ENCODE measurements at regions not wholly inside any gene's neighbourhood (a gene's known extent, or its start where the extent isn't known, plus 50 kb on each side); places are given as distances from the start of the nearest gene placed in this dataset.

DNA sequence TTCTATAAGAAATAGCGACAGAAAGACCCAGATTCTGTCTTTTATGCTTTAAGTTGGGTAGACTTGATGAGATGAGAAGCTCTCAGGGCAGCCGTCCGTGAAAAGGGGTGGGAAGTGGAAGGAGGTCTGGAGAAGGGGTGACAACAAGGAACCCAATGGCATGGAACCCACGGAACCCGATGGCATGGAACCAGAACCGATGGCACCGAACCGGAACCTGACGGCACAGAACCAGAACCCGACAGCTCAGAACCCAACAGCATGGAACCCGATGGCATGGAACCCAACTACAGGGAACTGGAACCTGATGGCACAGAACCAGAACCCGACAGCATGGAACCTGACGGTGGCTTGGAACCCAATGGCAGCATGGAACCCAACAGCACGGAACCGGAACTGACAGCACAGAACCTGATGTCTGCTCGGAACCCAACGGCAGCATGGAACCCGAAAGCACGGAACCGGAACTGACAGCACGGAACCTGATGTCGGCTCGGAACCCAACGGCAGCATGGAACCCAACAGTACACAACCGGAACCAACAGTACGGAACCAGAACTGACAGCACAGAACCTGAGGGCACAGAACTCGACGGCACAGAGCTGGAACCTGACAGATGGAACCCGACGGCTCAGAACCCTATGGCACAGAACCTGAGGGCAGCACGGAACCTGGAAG is 155.2 kb downstream of the TMEM18 start:
- H3K27me3 Mint-ChIP-seq, result peaks cover 2% of the 10 kb centered on the region
- no peaks in the 10 kb centered on the region for H3K36me3 Mint-ChIP-seq
- no peaks in the 10 kb centered on the region for H3K9me3 Mint-ChIP-seq
- no peak overlapping the region for H3K4me3 Mint-ChIP-seq
- no peaks in the 10 kb centered on the region for H3K4me1 Mint-ChIP-seq
- no peak overlapping the region for H3K27ac Mint-ChIP-seq

DNA sequence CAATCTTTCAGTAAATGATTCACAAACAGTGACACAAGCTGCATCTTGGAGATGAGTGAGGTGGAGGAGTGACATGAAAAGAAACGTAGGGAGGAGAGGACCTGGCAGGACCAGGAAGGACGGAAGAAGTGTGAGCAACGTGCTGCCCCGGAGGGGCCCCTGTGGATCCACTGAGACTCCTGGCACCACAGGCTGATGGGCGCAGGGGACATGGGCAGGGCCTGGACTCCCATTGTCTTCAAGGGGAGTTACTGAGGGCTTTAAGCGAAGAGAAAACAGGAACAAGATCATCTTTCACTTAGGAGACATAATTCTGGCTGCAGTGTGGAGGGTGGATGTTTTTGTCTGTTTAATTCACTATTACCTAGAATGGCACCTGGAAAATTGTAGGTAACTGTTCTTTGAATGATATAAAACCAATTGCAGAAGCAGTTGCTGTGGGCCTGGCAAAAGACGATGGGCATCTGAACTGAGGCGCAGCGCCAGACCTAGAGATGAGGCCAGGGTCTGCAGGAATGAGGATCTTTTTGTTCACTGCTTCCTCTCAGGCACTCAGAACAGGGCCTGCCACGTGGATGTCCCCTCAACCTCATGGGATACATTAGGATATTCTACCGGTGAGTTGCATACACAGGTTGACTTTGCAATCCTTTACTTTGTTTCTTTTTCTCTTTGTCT is 156.4 kb downstream of the TMEM18 start:
- H3K36me3 Mint-ChIP-seq, result no peaks in the 10 kb centered on the region
- H3K27me3 Mint-ChIP-seq, result peaks cover 4% of the 10 kb centered on the region
- H3K27ac Mint-ChIP-seq, result no peak overlapping the region
- H3K9me3 Mint-ChIP-seq, result no peaks in the 10 kb centered on the region
- no peaks in the 10 kb centered on the region for H3K4me1 Mint-ChIP-seq
- H3K4me3 Mint-ChIP-seq, result no peak overlapping the region

DNA sequence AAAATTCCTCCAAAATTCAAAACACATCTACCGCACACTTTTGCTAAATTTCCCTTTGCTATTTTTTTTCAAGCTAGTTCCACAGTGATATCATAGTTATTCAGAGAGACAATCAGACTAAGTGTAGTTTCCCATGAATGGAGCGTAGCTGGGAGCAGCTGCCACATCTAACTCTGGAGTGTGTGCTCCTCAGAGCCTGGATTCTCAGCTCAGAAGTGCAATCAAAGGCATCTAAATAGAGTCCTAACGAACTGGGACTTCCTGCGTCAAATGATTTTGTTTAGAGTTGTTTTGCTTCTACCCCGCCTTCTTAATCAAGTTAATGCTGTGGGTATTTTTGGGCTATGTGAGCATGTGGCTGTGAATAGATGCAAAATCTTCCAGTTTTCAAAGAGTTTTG is 160.3 kb downstream of the TMEM18 start:
- H3K36me3 Mint-ChIP-seq, result no peaks in the 10 kb centered on the region
- H3K27me3 Mint-ChIP-seq, result peaks cover 4% of the 10 kb centered on the region
- no peak overlapping the region for H3K4me3 Mint-ChIP-seq

DNA sequence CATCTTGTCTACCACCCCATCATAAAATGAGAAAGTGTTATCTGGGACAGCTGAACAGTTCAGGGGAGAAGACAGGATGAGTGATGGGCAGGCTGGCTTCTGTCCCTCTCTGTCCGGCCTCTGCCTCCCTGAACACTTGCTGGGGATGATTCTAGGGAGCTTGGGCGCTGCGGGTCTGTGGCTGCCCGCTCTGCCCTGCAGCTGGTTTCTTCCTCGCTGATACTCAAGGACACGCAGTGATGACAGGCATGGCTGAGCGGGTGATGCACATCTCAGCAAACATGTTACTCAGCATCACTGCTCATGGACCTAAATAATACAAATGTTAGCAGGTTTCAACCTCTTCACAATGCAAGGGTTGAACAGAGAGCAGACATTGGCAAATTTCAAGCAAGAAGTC is 161.1 kb downstream of the TMEM18 start:
- Mint-ChIP-seq H3K27ac (no peak overlapping the region), H3K4me1 (no peaks in the 10 kb centered on the region), H3K4me3 (no peak overlapping the region), H3K9me3 (no peaks in the 10 kb centered on the region), H3K27me3 (peaks cover 4% of the 10 kb centered on the region), H3K36me3 (no peaks in the 10 kb centered on the region)

More for the DNA sequence above, 160.3 kb downstream of the TMEM18 start:
- Mint-ChIP-seq H3K4me1 (no peaks in the 10 kb centered on the region), H3K9me3 (no peaks in the 10 kb centered on the region), H3K27ac (no peak overlapping the region)

DNA sequence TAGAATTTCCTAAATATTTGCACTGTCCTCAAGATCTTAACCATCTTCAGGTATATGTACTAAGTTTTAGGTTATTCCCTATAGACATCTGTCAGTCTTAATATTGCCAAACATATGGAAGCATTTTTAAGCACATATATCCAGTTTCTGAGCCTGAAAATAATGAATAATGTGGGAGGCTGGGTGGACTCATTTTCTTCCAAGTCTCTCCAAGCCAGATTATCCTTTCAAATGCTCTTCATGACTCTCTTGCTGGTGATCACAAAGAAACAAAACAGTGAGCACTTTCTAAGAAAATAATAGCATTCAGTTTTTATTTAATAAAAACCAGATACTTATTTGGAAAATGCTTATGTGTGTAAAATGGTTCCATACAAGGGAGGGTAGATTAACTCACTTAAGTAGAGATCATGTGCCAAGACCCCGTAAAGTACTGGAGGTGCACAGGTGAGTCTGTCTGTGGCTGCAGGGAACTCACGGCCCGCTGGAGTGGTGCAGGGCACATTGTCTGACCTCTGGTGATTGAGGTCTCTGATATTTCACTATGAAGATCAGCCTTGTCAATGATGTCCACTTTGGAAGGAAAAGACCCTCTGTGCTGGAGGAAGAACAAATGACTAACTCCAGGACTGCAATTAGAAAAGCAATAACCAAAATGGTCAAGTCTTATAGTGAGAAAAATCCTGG is 161.6 kb downstream of the TMEM18 start:
- H3K4me3 Mint-ChIP-seq, result no peak overlapping the region
- no peaks in the 10 kb centered on the region for H3K9me3 Mint-ChIP-seq

DNA sequence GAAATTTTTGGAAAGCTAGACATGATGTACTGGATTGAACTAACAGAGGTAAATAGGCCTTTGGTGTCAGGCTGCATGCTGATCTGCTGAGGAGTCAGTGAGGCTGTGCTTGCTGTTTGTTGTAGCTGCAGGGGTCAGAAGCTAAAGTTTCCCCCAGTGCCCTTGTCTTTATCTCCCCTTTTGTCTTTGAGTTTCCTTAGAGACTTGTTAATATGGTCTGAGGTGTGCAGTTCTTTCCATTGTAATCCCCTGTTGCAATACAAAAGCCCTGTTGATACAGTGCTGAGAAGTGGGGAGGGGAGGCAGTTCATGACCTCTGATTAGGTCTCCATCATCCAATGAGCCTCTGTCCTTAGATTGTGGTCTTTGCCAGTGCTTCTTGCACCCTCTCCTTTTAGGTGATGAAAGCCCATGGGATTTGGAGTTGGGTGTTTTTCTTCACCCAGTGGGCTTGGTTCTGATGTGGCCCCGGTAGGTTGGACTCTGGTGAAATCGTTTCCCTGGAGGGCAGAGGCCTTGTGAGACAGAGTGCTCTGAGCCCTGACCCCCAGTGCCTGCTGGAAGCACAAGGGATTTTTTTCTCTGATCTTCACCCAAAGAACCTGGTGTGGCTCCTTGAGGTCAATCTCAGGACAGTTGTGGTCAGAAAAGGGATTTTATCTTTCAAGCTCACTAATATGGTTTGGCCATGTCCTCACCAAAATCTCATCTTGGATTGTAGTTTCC is 163.1 kb downstream of the TMEM18 start:
- Mint-ChIP-seq H3K4me3 (no peak overlapping the region), H3K4me1 (no peaks in the 10 kb centered on the region), H3K36me3 (no peaks in the 10 kb centered on the region), H3K27ac (no peak overlapping the region), H3K9me3 (no peaks in the 10 kb centered on the region), H3K27me3 (peaks cover 4% of the 10 kb centered on the region)

More for the DNA sequence above, 161.6 kb downstream of the TMEM18 start:
- no peaks in the 10 kb centered on the region for H3K4me1 Mint-ChIP-seq
- no peaks in the 10 kb centered on the region for H3K36me3 Mint-ChIP-seq
- H3K27ac Mint-ChIP-seq, result no peak overlapping the region
- peaks cover 4% of the 10 kb centered on the region for H3K27me3 Mint-ChIP-seq

DNA sequence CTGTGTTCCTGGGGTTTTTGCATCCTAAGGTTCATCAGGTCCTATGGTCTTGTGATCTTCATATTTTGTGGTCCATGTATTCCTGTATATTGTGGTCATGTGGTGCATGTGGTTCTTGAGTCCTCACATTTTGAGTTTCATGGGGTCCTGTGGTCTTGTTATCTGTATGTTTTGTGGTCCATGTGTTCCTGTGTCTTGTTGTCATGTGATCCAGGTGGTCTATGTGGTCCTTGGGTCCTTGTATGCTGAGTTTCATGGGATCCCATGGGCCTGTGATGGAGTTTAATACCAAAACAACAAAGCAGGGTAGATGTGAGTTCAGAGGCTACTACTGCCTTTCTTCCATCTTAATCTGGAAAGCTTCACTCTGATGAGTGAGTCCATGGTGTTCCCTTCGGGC is 166.4 kb downstream of the TMEM18 start:
- no peaks in the 10 kb centered on the region for H3K4me1 Mint-ChIP-seq

DNA sequence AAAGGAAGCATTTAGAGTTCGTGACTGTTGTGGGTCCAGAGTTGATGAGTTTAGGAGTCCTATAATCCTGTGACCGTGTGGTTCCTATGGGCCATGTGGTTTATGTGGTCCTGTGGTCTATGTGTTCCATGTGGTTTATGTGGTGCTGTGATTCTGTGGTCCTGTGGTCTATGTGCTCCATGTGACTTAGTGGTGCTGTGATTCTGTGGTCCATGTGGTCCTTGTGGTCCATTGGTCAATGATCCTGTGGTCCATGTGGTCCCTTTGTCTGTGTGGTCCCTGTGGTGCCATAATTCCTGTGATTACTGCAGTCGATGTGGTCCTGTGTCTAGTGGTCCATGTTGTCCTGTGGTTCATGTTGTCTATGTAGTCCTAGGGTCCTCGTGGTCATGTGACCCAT is 167.3 kb downstream of the TMEM18 start:
- Mint-ChIP-seq H3K36me3 (no peaks in the 10 kb centered on the region), H3K4me1 (no peaks in the 10 kb centered on the region), H3K27me3 (peaks cover 1% of the 10 kb centered on the region), H3K4me3 (no peak overlapping the region), H3K27ac (no peak overlapping the region), H3K9me3 (no peaks in the 10 kb centered on the region)

More for the DNA sequence above, 166.4 kb downstream of the TMEM18 start:
- Mint-ChIP-seq H3K9me3 (no peaks in the 10 kb centered on the region), H3K27me3 (peaks cover 1% of the 10 kb centered on the region), H3K27ac (no peak overlapping the region), H3K36me3 (no peaks in the 10 kb centered on the region), H3K4me3 (no peak overlapping the region)

DNA sequence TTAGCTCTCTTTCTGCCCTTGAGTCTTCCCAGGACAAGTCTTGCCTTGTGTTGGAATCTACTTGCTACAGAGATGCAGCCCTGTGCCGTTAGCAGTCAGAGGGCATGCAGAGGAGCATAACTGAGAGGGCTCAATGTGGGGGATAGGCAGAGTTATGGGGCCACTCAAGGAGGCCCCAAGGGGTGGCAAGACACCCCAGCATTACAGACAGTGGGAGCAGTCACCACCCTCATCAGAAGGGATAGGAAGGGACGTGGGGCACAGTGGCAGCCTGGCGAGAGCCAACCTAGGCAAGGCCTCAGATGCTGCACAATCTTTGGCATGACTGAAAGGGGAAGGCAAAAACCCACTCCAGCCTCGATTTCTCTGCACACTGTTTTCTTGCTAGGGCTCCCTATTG is 169.1 kb downstream of the TMEM18 start:
- H3K27ac Mint-ChIP-seq, result peak overlapping the region; percentile 73
- H3K4me3 Mint-ChIP-seq, result no peak overlapping the region
- H3K4me1 Mint-ChIP-seq, result no peaks in the 10 kb centered on the region
- H3K27me3 Mint-ChIP-seq, result peaks cover 1% of the 10 kb centered on the region
- no peaks in the 10 kb centered on the region for H3K36me3 Mint-ChIP-seq
- no peaks in the 10 kb centered on the region for H3K9me3 Mint-ChIP-seq

DNA sequence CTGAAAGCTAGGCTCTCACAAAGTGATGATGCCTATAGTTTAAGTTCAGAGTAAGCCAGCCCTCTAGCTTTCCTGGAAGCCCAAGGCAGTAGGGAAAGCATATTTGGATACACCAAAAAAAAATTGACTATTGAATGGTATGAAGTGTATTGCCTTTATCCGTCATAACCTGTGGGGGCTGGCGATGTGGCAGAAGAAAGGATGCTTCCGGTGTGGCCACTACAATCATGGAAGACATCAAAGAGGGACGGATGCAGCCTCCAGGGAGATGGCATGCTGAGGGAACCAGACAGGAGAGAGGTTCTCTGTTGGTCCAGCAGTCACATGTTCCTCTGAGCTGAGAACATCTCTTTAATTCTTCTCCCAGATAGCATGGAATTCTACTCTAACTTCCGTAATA is 170.3 kb downstream of the TMEM18 start:
- H3K4me1 Mint-ChIP-seq, result no peaks in the 10 kb centered on the region
- no peak overlapping the region for H3K4me3 Mint-ChIP-seq
- H3K27ac Mint-ChIP-seq, result no peak overlapping the region
- no peaks in the 10 kb centered on the region for H3K9me3 Mint-ChIP-seq
- no peaks in the 10 kb centered on the region for H3K27me3 Mint-ChIP-seq
- no peaks in the 10 kb centered on the region for H3K36me3 Mint-ChIP-seq

DNA sequence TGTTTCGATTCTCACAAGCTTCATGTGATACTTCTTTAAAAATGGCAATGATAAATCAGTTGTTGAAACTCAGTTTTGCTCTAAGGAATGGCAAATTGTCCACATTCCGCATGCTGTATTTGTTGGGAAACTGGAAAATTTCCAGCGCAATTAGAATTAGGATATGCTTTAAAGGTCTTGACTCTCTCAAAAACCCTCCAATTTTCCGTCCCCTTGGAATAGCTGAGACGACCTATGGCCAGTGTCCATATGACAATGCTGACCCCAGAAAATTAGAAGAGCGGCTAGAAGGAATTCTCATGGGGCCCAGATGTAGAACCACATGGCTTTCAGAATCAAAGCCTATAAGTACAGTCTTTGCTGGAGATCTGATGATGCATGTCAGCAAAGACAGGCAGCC is 170.8 kb downstream of the TMEM18 start:
- no peaks in the 10 kb centered on the region for H3K4me1 Mint-ChIP-seq
- no peaks in the 10 kb centered on the region for H3K36me3 Mint-ChIP-seq
- H3K27ac Mint-ChIP-seq, result no peak overlapping the region
- H3K9me3 Mint-ChIP-seq, result no peaks in the 10 kb centered on the region
- no peaks in the 10 kb centered on the region for H3K27me3 Mint-ChIP-seq
- H3K4me3 Mint-ChIP-seq, result no peak overlapping the region

DNA sequence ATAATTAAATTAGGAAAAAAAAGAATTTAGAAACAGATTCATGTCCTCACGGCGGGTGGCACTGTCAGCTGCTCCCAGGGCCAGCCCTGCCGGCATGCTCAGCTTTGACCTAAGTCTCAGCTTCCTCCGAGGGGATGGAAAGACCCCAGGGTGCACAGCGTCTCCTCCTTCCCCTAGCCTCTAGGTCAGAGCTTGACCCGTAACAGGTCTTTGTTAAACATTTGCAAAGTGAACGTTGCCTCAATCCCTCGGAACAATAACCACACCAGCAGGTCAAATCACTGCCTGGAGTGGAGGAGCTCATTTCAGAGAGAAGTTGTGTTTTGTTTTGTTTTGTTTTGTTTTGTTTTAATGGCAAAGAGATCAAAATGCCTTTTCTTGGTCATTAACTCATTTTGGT is 171.3 kb downstream of the TMEM18 start:
- no peaks in the 10 kb centered on the region for H3K4me1 Mint-ChIP-seq
- H3K36me3 Mint-ChIP-seq, result no peaks in the 10 kb centered on the region
- no peak overlapping the region for H3K4me3 Mint-ChIP-seq
- no peaks in the 10 kb centered on the region for H3K27me3 Mint-ChIP-seq
- no peak overlapping the region for H3K27ac Mint-ChIP-seq
- H3K9me3 Mint-ChIP-seq, result no peaks in the 10 kb centered on the region

DNA sequence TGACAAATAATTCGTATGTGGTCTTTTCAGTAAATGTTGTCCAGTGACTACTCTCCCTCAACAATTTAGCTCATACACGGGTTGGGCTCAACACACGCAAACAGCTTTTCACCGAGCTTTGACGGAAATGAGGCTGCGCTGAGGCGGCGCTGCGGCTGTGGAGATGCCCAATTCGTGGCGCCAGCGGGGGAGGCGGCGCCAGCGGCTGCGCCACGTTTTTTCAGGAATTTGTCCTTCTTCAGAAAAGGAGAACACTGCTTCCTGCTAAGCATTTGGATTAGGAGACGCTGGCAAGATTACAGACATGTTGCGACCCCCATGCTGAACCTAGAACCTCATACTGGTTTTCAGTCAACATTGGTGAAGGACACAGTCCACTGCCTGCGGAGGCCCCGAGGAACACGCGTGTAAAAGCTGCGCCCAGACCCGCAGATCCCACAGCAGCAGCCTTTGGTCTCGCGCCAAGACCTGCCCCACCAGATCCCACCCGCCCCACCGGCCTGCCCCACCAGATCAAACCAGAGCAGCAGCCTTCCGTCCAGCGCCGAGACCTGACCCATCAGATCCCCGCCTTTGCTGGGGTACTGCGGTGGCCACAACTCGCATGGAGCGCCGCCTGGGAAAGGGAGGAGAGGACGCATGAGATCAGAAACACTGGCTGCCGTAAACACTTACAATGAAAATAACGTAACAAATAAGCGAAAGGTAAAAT is 173.8 kb downstream of the TMEM18 start:
- peaks cover 3% of the 10 kb centered on the region for H3K27me3 Mint-ChIP-seq
- no peaks in the 10 kb centered on the region for H3K36me3 Mint-ChIP-seq
- no peaks in the 10 kb centered on the region for H3K4me1 Mint-ChIP-seq
- H3K4me3 Mint-ChIP-seq, result no peak overlapping the region
- no peak overlapping the region for H3K27ac Mint-ChIP-seq
- H3K9me3 Mint-ChIP-seq, result no peaks in the 10 kb centered on the region

DNA sequence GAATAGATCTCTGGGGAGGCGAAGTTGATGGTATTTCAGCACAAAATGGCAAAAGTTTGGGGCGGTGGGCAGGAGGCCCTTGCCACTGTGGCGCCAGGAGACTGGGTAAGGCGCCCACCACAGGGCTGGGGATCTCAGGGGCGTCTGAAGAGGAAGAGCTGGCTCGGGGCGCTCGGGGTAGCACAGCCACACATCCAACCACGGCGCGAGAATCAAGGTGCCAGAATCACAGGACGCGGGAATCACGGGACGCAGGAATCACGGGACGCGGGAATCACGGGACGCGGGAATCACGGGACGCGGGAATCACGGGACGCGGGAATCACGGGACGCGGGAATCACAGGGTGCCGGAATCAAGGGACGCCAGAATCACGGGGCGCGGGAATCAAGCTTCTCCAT is 174.4 kb downstream of the TMEM18 start:
- H3K27me3 Mint-ChIP-seq, result peaks cover 3% of the 10 kb centered on the region
- H3K9me3 Mint-ChIP-seq, result no peaks in the 10 kb centered on the region
- no peaks in the 10 kb centered on the region for H3K36me3 Mint-ChIP-seq
- H3K4me3 Mint-ChIP-seq, result no peak overlapping the region
- no peaks in the 10 kb centered on the region for H3K4me1 Mint-ChIP-seq
- H3K27ac Mint-ChIP-seq, result no peak overlapping the region

DNA sequence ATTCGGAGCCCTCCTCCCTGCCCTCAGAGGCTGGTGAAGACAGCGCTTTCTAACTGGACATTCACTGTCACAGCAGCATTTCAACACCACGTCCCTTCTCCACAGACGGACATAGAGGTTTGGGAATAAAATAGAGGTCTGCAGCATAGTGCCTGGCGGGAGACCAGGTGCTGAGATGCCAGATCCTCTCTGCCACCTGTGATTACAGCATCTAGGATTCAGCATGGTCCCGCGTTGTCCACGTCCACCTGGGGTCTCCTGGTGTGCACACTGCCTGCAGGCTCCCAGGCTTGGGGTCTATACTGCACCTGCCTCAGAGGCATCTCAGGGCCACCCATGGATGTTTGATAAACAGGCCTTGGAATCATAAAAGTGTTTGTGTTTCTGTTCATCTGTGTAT is 175.5 kb downstream of the TMEM18 start:
- H3K36me3 Mint-ChIP-seq, result no peaks in the 10 kb centered on the region
- H3K9me3 Mint-ChIP-seq, result no peaks in the 10 kb centered on the region
- peaks cover 3% of the 10 kb centered on the region for H3K27me3 Mint-ChIP-seq
- H3K4me1 Mint-ChIP-seq, result no peaks in the 10 kb centered on the region
- no peak overlapping the region for H3K27ac Mint-ChIP-seq
- no peak overlapping the region for H3K4me3 Mint-ChIP-seq

All from activated naive CD4-positive, alpha-beta T cell treated with anti-CD3 and anti-CD28 coated beads, Interleukin-2, amount 50 U/mL, for 24 hours (primary cell).